ENCODE measurements at regions not wholly inside any gene's neighbourhood (a gene's known extent, or its start where the extent isn't known, plus 50 kb on each side); places are given as distances from the start of the nearest gene placed in this dataset.

GRCh38 chr14:26032348-26032747, 565.5 kb downstream of the NOVA1 start:
- Histone ChIP-seq H3K27ac (no peak overlapping the region), H3K4me1 (no peaks in the 10 kb centered on the region), H3K4me3 (replicated peaks in 1 of 3) (no peak overlapping the region), H3K27me3 (no peaks in the 10 kb centered on the region), H3K9me3 (no peaks in the 10 kb centered on the region), H3K36me3 (no peaks in the 10 kb centered on the region)
- TF ChIP-seq POLR2A (IDR thresholded peaks at IDR 0.05), result no peak
- TF ChIP-seq, protein P1, sequence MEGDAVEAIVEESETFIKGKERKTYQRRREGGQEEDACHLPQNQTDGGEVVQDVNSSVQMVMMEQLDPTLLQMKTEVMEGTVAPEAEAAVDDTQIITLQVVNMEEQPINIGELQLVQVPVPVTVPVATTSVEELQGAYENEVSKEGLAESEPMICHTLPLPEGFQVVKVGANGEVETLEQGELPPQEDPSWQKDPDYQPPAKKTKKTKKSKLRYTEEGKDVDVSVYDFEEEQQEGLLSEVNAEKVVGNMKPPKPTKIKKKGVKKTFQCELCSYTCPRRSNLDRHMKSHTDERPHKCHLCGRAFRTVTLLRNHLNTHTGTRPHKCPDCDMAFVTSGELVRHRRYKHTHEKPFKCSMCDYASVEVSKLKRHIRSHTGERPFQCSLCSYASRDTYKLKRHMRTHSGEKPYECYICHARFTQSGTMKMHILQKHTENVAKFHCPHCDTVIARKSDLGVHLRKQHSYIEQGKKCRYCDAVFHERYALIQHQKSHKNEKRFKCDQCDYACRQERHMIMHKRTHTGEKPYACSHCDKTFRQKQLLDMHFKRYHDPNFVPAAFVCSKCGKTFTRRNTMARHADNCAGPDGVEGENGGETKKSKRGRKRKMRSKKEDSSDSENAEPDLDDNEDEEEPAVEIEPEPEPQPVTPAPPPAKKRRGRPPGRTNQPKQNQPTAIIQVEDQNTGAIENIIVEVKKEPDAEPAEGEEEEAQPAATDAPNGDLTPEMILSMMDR (IDR thresholded peaks at IDR 0.05), result no peak
- intact Hi-C loops (cut with DNase I), result no loop called here
- no peak for DNase-seq

- Histone ChIP-seq H3K4me1 (no peaks in the 10 kb centered on the region), H3K27ac (no peak overlapping the region), H3K27me3 (no peaks in the 10 kb centered on the region), H3K36me3 (no peaks in the 10 kb centered on the region), H3K9me3 (no peaks in the 10 kb centered on the region), H3K4me3 (replicated peaks in 1 of 3) (no peak overlapping the region)
- TF ChIP-seq, protein P1 (IDR thresholded peaks at IDR 0.05), result no peak
- TF ChIP-seq POLR2A (IDR thresholded peaks at IDR 0.05), result no peak
- WGBS, 2 donors, result 90 to 94% methylated on average over 3 of the region's 3 CpGs
- intact Hi-C loops (cut with DNase I), result no loop called here
- no peak for DNase-seq
Observed at GRCh38 chr14:26026384-26026783, 571.4 kb downstream of the NOVA1 start.

DNA sequence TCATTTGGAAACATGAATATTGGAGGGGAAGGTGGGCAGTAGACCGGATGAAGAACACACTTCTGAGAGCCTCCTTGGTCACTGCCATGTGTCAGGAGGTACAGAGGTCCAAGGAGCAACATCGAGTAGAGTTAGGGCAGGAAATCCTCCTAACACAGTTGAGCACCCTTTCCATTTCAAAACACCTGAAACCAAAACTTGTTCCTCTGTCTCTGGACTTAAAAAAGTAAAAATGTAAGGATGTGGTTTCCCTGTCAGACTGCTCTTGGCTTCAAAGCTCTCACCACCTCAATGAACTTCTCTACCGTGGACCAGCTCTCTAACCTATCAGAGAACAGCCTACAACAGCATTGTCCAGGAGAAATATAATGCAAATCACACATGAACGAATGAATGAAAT, 573.9 kb downstream of the NOVA1 start:
- no peaks in the 10 kb centered on the region for H3K4me1 ChIP-seq
- no peaks in the 10 kb centered on the region for H3K27me3 ChIP-seq
- no peak for DNase-seq
- no peak overlapping the region for H3K27ac ChIP-seq
- no peaks in the 10 kb centered on the region for H3K9me3 ChIP-seq
- H3K36me3 ChIP-seq, result no peaks in the 10 kb centered on the region
- TF ChIP-seq, protein P1 (IDR thresholded peaks at IDR 0.05), result no peak
- TF ChIP-seq POLR2A (IDR thresholded peaks at IDR 0.05), result no peak
- 71 to 74% methylated on average over 4 of the region's 4 CpGs for WGBS, 2 donors
- H3K4me3 ChIP-seq (replicated peaks in 1 of 3), result no peak overlapping the region
- intact Hi-C loops (cut with DNase I), result no loop called here

DNA sequence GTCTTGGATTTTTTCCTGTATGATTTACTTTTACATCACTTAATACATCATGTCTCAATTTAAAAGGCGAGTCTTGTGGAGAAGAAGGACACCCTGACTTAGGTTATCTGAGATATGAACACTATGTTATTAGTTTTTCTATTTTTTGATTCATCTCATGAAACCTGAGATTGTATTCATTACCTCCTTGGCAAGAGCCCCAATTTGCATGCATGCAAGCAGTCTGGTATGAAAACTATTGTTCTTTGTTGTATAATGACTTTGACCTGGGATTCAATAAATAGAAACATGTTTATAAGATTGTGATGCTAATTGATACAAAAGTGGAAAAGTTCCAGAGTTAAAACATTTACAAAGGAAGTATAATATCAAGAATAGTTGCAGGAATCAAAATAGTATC, 576.1 kb downstream of the NOVA1 start:
- no peak for DNase-seq
- 82 to 95% methylated on average over 1 of the region's 1 CpG for WGBS, 2 donors
- Histone ChIP-seq H3K9me3 (no peaks in the 10 kb centered on the region), H3K27ac (no peak overlapping the region), H3K27me3 (no peaks in the 10 kb centered on the region), H3K4me3 (replicated peaks in 1 of 3) (no peak overlapping the region), H3K4me1 (no peaks in the 10 kb centered on the region), H3K36me3 (no peaks in the 10 kb centered on the region)
- TF ChIP-seq, protein P1 (IDR thresholded peaks at IDR 0.05), result no peak
- no peak for TF ChIP-seq POLR2A (IDR thresholded peaks at IDR 0.05)
- intact Hi-C loops (cut with DNase I), result no loop called here

GRCh38 chr14:26017270-26017669, 580.6 kb downstream of the NOVA1 start:
- Histone ChIP-seq H3K27ac (no peak overlapping the region), H3K27me3 (no peaks in the 10 kb centered on the region), H3K36me3 (no peaks in the 10 kb centered on the region), H3K4me3 (replicated peaks in 1 of 3) (no peak overlapping the region), H3K9me3 (no peaks in the 10 kb centered on the region), H3K4me1 (no peaks in the 10 kb centered on the region)
- intact Hi-C loops (cut with DNase I), result no loop called here
- no peak for TF ChIP-seq POLR2A (IDR thresholded peaks at IDR 0.05)
- TF ChIP-seq, protein P1 (IDR thresholded peaks at IDR 0.05), result no peak
- WGBS, 2 donors, result 70 to 71% methylated on average over 4 of the region's 4 CpGs
- no peak for DNase-seq
